OCI-LY7 (cell line): ENCODE measurements at regions not wholly inside any gene's neighbourhood (a gene's known extent, or its start where the extent isn't known, plus 50 kb on each side); places are given as distances from the start of the nearest gene placed in this dataset.

Experiments used
- BruUV-seq: library from RNA; stranded (reverse); fragments of 400-500 nt; replicated peaks from 2 replicates; lab custom pipeline; 2021; lab: Mats Ljungman, UMichigan
- CTCF ChIA-PET: fragments of 300-600 bp; sonication (Branson Sonifier 250); formaldehyde crosslinking; loops from one replicate; lab custom pipeline; 2022; ENCODE audit warnings: antibody characterized with exemption; ENCODE audit not compliant: unreplicated experiment; lab: Charles Lee
- POLR2A ChIA-PET: fragments of 300-600 bp; sonication (Branson Sonifier 250); formaldehyde crosslinking; loops from one replicate; lab custom pipeline; 2022; ENCODE audit warnings: antibody characterized with exemption; lab: Charles Lee
- DNase-seq: peaks from one replicate; pipeline ENCODE4 v3.0.0-alpha.2; 2015; ENCODE audit warnings: low spot score
- H2AFZ ChIP-seq: fragments of 200-600 bp; sonication (generic), shearing (Covaris generic); 2 replicates; pipeline ENCODE4 v1.6.1; 2014; ENCODE audit warnings: mild to moderate bottlenecking, antibody characterized with exemption, low read length, moderate library complexity
- H3K27ac ChIP-seq: fragments of 200-600 bp; sonication (generic); 2 replicates; pipeline ENCODE4 v1.5.1; 2014; ENCODE audit warnings: mixed run types, low read depth, mild to moderate bottlenecking, moderate library complexity, low read length, inconsistent platforms; ENCODE audit not compliant: poor library complexity, severe bottlenecking
- H3K36me3 ChIP-seq: fragments of 200-600 bp; sonication (generic); 2 replicates; pipeline ENCODE4 v1.6.1; 2014; ENCODE audit warnings: mild to moderate bottlenecking, antibody characterized with exemption, low read length, moderate library complexity, mixed read lengths; ENCODE audit not compliant: insufficient read depth
- H3K4me1 ChIP-seq: fragments of 200-600 bp; sonication (generic); 2 replicates; pipeline ENCODE4 v1.5.1; 2014; ENCODE audit warnings: mild to moderate bottlenecking, low read length; ENCODE audit not compliant: insufficient read depth, poor library complexity, severe bottlenecking
- H3K4me2 ChIP-seq: fragments of 200-600 bp; sonication (generic); 2 replicates; pipeline ENCODE4 v1.6.1; 2014; ENCODE audit warnings: mild to moderate bottlenecking, low read length
- H3K4me3 ChIP-seq: fragments of 200-600 bp; sonication (generic); 2 replicates; pipeline ENCODE4 v1.5.1; 2014; ENCODE audit warnings: mild to moderate bottlenecking, low read depth, low read length; ENCODE audit not compliant: poor library complexity, severe bottlenecking
- H3K79me2 ChIP-seq: fragments of 200-600 bp; sonication (generic); 2 replicates; pipeline ENCODE4 v1.6.1; 2016; ENCODE audit warnings: low read depth, mild to moderate bottlenecking, low read length, moderate library complexity, mixed read lengths; ENCODE audit not compliant: insufficient read depth
- H3K9me2 ChIP-seq: fragments of 200-600 bp; sonication (generic); 2 replicates; pipeline ENCODE4 v1.6.1; 2016; ENCODE audit warnings: mild to moderate bottlenecking, low read length, mixed read lengths; ENCODE audit not compliant: insufficient read depth
- H3K9me3 ChIP-seq: fragments of 200-600 bp; sonication (generic); 2 replicates; pipeline ENCODE4 v1.6.1; 2014; ENCODE audit warnings: mild to moderate bottlenecking, mixed run types, low read length, mixed read lengths
- H4K20me1 ChIP-seq: fragments of 200-600 bp; sonication (generic); 2 replicates; pipeline ENCODE4 v1.6.1; 2014; ENCODE audit warnings: mild to moderate bottlenecking, antibody characterized with exemption, low read length, moderate library complexity, mixed read lengths; ENCODE audit not compliant: insufficient read depth
- CTCF ChIP-seq: fragments of 200-600 bp; sonication (generic); conservative IDR thresholded peaks from 2 replicates; pipeline ENCODE4 v1.5.1; 2014; ENCODE audit warnings: mild to moderate bottlenecking, antibody characterized with exemption, low read length, moderate library complexity, mixed read lengths
- EZH2phosphoT487 ChIP-seq: fragments of 200-600 bp; sonication (generic); IDR thresholded peaks from 2 replicates; pipeline ENCODE4 v1.6.1; 2018; ENCODE audit warnings: low read depth, borderline replicate concordance, mild to moderate bottlenecking, mixed run types, antibody characterized with exemption, low read length, moderate library complexity, mixed read lengths
- intact Hi-C: fragments of 100-400 bp; cut with micrococcal nuclease; formaldehyde crosslinking; loops from one replicate; pipeline ENCODE4 v1.10.0; 2022; ENCODE audit not compliant: unreplicated experiment

GRCh38 chr3:22045882-22046281 lies 294.9 kb upstream of the ZNF385D start:
- no peaks in the 10 kb centered on the region for H3K36me3 ChIP-seq
- TF ChIP-seq EZH2phosphoT487 (no peak), CTCF (no peak)
- intact Hi-C loops, result no loop called here
- no peak overlapping the region for H3K4me3 ChIP-seq
- H3K9me3 ChIP-seq, result no peaks in the 10 kb centered on the region
- ChIA-PET POLR2A (no interaction called here), CTCF (no interaction called here)
- H3K79me2 ChIP-seq, result no peaks in the 10 kb centered on the region
- H3K4me1 ChIP-seq, result no peaks in the 10 kb centered on the region
- no TSS peak for BruUV-seq
- H4K20me1 ChIP-seq, result no peaks in the 10 kb centered on the region
- H3K9me2 ChIP-seq, result no peaks in the 10 kb centered on the region
- H3K4me2 ChIP-seq, result no peak overlapping the region
- DNase-seq, result no peak
- no peak overlapping the region for H3K27ac ChIP-seq
- H2AFZ ChIP-seq, result no peak overlapping the region

- CTCF ChIA-PET, result no interaction called here
- Histone ChIP-seq H3K79me2 (no peaks in the 10 kb centered on the region), H3K4me2 (no peak overlapping the region), H2AFZ (no peak overlapping the region), H3K9me2 (no peaks in the 10 kb centered on the region), H3K27ac (no peak overlapping the region), H3K4me1 (no peaks in the 10 kb centered on the region), H3K36me3 (no peaks in the 10 kb centered on the region), H3K9me3 (no peaks in the 10 kb centered on the region), H3K4me3 (no peak overlapping the region), H4K20me1 (no peaks in the 10 kb centered on the region)
- TF ChIP-seq CTCF, result no peak
- no peak for TF ChIP-seq EZH2phosphoT487
- DNase-seq, result no peak
- POLR2A ChIA-PET, result no interaction called here
- no TSS peak for BruUV-seq
- intact Hi-C loops, result no loop called here
Observed at GRCh38 chr3:22063500-22063899, 312.5 kb upstream of the ZNF385D start.

GRCh38 chr3:22068619-22069018 lies 317.6 kb upstream of the ZNF385D start:
- POLR2A ChIA-PET, result no interaction called here
- intact Hi-C loops, result no loop called here
- Histone ChIP-seq H3K4me1 (no peaks in the 10 kb centered on the region), H3K27ac (no peak overlapping the region), H4K20me1 (no peaks in the 10 kb centered on the region), H3K9me3 (no peaks in the 10 kb centered on the region), H3K4me2 (no peak overlapping the region), H3K9me2 (no peaks in the 10 kb centered on the region), H3K4me3 (no peak overlapping the region), H3K79me2 (no peaks in the 10 kb centered on the region), H3K36me3 (no peaks in the 10 kb centered on the region), H2AFZ (no peak overlapping the region)
- no TSS peak for BruUV-seq
- no peak for DNase-seq
- no peak for TF ChIP-seq EZH2phosphoT487
- no peak for TF ChIP-seq CTCF
- CTCF ChIA-PET, result no interaction called here
